PC-3 (cell line): ENCODE measurements at regions not wholly inside any gene's neighbourhood (a gene's known extent, or its start where the extent isn't known, plus 50 kb on each side); places are given as distances from the start of the nearest gene placed in this dataset.

Experiments
- CTCF ChIP-seq: fragments of 300-600 bp; sonication (generic); conservative IDR thresholded peaks from 2 replicates; pipeline ENCODE4 v1.5.1; 2017; ENCODE audit warnings: antibody characterized with exemption, low read depth, mild to moderate bottlenecking, low read length
- EZH2 ChIP-seq: fragments of 300-600 bp; sonication (generic); IDR thresholded peaks from one replicate; pipeline ENCODE4 v1.6.1; 2017; ENCODE audit warnings: antibody characterized with exemption, mild to moderate bottlenecking, low read length; ENCODE audit not compliant: unreplicated experiment

- TF ChIP-seq EZH2 (no peak), CTCF (no peak)
Measured at GRCh38 chr6:137269803-137270202, 50.6 kb upstream of the IFNGR1 start.
